Hepatic stellate cell (primary cell): ENCODE measurements at regions not wholly inside any gene's neighbourhood (a gene's known extent, or its start where the extent isn't known, plus 50 kb on each side); places are given as distances from the start of the nearest gene placed in this dataset.
"Not testable (repeated sequence)": the region's sequence is repeated elsewhere in the genome, so short reads cannot be mapped to it uniquely, and the experiment has no call there.

Experiments
- DNase-seq: peaks from one replicate; pipeline ENCODE4 v3.0.0; 2011; ENCODE audit warnings: low spot score

DNA sequence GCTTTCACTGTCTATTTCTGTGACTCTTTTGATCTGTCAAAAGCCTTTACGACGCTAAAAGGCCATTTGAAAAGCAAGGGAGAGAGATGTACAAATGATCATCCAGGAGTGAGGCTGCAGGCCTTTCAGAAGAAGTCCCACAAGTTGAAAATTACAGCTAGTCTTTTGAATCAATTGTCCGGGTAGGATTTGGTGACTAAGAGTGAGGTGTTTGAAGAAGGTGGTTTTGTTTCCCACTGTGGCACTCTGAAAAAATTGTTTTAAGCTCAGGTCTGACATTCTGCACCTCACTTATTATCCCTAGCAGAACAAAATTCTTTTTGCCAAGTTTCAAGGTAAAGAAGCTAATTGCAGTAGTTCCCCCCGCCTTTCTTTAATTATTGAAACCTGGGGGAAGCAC, 50.8 kb upstream of the TMEM108 start:
- no peak for DNase-seq

DNA sequence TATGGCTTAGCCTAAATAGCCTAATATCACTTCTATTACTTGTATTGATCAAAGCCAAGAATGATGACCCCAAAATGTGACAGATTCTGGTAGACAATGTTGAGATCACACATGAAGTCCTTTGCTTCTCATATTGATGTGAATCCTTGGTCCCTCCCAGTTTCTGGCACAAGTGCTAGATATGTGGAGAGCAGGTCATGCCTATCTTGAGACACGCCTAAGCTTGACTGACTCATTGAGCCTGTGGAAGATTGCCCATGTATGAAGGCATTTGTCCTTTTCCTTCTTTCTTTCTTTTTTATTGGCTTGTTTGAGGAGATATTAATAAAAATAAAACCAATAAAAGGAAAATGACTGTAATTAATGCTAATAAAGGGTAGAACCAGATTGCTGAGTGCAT, 54.0 kb upstream of the TMEM108 start:
- no peak for DNase-seq

DNA sequence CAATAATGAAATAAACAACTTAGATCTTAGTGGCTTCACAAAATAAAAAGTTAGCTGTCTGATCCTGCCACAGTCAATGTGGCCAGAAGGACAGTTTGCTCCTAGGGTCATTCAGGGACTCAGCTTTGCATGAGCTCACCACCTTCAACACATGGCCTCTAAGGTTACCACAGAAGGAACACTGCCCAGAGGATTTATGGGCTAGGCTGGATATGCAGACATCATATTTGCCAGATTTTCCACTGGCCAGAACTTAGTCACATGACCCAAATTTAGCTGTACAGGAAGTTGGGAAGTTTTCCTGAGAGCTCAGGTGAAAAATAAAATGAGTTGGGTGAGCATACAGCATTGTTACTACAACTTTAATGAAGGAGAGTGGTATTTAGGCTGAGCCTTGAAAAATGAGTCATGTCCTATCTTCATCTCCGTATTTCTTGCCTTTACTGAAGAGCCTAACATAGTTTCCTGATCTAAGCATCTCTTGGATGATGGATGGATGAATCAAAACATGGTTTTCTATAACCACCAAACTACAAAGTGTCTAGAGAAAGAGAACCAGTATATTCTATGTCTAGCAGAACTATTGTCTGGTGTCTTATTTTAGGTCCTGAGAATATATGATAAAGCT, 54.9 kb upstream of the TMEM108 start:
- DNase-seq = no peak

DNA sequence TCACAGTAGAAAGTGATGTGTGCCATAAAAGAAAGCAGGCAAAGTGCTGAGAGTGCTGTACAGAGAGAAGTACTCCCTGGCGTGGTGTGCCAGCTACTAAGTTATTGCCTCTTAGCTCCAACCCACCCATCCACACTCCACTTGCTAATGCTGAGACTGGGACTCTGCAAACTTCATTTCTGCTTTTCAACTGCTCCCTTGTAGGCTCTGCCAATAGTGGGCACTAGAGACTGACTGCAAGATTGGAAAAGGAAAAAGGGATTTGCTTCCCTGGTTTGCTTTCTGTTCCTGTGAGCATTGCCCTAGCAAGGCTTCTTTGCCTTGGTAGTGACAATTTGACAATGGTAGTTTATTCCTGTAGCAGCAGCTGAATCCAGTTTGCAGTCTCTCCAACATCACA, 56.5 kb upstream of the TMEM108 start:
- DNase-seq = no peak

DNA sequence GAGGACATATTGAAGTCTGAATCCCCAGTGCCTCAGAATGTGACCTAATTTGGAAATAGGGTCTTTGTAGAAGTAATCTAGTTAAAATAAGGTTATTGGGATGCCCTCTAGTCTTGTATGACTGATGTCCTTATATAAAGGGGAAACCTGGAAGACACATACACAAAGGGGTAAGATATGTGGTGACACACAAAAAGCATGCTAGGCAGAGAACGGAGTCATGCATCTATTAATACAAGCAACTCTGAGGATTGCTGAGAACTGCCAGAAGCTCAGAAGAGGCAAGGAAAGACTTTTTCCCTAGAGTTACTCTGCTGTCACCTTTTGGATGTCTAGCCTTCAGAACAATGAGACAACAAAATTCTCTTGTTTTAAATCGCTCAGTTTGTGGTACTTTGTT, 58.1 kb upstream of the TMEM108 start:
- no peak for DNase-seq

DNA sequence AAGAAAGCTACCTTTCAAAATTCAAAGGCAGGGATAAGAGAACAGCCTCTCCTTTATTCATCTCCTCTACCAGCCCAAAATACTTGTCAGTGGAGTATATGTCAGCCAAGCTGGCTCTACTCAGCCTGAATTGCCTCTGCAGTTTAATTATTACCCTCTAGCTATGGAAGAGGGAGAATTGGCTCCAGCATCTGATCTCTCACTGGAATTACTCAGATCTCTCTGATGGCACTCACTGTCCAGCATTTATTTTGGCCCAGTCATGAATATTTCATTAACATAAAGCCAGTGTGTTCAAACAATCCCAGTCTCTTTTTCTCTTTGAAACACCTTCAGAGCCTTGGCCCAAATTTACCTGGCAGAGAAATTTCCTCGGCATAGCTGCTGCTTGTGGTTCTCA, 58.6 kb upstream of the TMEM108 start:
- no peak for DNase-seq

DNA sequence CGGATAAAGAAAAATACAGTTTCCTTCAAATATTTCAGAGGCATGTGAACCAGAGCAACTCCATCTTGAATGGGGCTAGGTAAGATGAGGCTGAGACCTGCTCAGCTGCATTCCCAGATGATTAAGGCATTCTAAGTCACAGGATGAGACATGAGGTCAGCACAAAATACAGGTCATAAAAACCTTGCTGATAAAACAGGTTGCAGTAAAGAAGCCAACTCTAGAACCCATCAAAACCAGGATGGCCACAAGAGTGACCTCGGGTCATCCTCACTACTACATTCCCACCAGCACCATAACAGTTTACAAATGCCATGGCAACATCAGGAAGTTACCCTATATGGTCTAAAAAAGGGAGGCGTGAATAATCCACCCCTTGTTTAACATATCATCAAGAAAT, 59.2 kb upstream of the TMEM108 start:
- DNase-seq = not testable (repeated sequence)

DNA sequence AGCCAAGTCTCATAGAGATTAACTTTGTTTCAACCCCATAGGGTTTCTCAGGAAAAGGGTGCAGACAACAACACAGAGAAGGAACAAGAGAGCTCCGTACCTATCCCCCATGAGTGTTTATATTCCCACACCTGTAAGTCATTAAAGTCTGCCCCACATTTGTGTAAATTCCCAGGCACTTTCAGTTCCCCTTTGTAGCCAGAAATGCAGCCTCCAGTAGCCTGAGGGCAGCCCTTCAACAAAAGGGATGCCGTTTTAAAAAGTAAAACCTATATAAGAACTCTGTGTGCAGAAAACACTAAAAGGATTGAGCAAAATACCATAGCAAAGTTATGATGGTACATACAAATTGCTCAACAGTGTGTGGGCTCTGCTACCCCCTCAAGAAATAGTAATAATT, 59.7 kb upstream of the TMEM108 start:
- DNase-seq = no peak

DNA sequence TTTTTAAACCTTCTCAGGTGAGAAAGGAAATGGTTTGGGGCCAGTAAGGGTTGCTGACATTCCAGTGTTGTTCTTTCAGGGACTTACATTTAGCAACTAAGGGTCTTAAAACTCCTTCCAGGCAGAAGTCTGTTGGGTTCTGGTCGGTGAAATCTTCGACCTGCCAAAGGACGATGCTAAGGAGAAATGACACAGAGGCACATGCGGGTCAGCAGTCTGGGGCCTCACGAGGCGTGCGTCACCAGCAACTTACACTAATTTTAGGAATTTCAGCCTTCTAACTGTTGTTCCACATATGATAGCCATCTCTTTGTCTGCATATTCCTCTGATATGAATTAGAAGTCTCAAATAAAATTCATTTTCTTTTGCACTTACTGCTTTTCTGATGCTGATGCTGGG, 64.1 kb upstream of the TMEM108 start:
- DNase-seq = no peak

DNA sequence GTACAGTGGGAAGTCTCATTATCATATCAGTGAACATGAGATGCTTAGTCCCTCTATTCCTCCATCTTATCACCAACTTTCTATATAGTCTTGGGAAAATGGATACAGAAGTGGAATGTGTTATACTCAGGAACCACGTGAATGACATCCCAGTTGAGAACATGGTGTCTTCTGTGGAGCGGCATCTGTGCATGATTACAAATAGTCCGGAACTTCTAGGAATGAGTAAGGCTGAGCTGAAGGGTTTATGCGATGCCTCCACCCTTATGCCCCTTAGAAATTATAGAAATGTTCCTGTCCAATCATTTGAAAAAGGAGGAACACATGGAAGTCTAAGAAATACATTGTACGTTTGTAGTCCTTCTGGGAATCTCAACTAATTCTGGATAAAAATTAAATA, 64.8 kb upstream of the TMEM108 start:
- DNase-seq = no peak

DNA sequence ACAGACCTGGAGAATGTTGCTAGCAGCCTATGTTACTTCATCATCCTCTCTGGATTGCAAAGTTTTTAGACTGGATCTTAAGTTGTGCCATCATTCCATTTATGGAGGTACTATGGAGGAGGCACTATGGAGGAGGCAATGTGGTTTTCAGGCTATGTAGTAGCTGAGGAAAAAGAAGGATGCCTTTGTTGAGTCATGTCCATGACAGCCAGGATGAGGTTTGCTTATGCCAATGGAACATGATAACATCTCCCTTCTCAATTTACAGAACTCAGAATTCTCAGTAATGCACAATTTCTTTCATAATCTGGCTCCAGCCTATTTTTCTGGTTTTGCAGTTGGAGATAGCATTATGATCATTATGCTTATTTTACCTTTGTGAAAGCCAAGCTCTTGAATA, 65.9 kb upstream of the TMEM108 start:
- no peak for DNase-seq

DNA sequence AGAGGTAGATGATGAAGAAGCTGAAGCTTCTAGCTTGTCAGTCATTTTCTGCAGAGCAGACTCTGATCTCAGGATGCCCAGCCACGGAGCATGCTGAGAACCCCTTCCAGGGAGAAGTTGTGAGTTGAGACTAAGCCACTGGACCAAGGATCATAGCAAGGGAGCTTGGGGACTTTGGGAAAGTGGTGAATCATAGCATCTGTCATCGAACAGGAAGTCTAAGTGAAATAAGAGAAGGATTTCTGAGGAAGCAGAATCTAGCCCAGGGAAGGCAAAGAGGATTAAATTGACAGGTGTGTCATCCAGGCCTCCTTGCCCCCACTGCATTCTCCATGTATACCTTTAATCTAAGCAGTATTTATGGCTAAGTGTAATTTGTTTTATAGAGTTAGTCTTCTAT, 71.8 kb upstream of the TMEM108 start:
- DNase-seq = no peak

DNA sequence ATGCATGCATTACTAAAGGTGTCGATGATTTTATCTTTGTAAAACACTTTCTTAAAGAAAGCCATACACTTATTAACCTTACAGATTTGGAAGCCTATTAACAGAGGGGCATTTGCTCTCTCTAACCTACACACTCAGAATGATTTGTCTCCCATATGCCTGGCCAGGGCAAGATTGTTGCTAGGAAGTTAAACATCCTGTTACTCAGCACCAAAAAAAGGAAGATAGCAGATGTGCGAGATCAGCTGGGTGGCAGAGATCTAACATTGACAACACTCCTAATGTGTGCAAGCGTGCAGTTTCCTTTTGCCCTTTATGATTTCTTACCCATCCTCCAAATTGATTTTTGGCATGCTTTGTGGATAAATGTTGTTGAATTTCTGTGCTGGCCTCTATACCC, 73.9 kb upstream of the TMEM108 start:
- no peak for DNase-seq

DNA sequence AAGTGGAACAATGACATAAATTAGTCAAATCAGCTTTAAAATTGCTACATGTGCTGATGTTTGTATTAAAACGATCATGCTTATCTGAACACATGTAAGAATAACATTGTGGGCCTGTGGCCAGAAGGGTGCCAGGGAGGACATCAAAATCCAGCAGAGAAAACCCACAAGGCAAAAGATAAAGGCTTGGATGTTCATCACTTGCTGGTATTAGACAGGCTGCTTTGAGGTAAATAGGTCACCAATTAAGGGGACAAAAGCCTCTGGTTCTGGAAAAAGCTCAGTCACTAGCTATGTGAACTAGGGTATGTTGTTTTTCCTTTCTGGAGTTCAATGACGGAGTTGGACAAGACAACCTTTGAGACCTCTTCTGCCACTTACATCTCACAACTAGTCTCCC, 74.4 kb upstream of the TMEM108 start:
- DNase-seq = no peak

DNA sequence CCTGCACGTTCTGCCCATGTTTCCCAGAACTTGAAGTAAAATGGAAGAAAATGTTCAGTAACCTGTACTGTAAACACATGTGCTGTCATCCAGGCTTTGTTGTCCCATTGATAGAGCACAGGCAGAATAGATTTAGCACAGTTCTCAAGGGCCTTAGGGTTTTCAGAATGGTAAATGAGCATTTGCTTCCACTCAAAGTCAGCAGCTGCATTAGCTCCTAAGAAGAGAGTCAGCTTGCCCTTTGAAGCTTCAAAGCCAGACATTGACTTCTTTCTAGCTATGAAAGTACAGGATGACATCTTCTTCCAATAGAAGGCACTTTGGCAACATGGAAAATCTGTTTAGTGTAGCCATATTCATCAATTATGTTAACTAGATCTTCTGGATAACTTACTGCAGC, 76.2 kb upstream of the TMEM108 start:
- DNase-seq = no peak

DNA sequence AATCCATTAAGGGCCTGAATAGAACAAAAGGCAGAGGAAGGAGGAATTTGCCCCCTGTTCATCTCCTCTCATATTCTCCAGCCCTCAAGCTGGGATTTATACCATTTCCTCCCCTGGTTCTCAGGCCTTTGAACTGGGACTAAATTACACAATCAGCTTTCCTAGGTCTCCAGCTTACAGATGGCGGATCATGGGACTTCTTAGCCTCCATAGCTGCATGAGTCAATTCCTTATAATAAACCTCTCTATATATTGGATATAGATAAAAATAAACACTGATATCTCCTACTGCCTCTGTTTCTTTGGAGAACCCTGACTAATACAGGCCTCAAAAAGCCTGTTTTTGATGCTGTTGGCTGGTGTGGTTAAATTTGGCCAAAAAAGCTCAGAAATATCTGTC, 84.5 kb upstream of the TMEM108 start:
- DNase-seq = no peak

DNA sequence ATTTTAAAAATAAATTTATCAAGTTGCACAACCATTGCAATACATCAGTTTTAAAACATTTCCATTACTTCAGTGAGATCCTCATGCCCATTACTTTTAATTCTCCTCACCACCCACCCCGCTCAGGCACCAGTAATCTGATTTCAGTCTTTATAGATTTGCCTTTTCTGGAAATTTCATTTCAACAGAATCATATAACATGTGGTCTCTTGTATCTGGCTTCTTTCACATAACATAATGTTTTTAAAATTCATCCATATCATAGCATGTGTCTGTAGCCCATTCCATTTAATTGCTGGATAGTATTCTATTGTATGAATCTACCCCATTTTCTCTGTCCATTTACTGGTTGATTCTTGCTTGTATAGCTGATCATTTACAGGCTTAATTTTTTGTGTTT, 110.3 kb upstream of the TMEM108 start:
- no peak for DNase-seq

DNA sequence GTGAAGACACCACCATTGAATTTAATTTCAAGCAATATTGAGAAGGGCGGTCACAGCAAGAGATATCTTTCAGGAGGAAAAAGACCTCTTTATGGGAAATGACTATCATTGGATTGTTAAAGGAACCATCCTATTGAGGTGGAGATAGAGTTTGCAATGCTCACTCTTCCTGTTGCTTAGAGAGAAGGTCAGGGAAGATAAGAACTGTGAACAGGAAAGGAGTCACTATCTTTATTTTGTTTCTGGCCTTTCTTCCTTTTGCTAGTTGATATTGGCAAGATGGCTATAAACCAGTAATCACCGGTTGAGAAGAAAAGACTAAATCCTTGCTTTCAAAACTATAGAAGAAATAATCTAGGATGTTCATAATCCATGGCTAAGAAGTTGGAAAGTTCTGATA, 112.1 kb upstream of the TMEM108 start:
- DNase-seq = no peak

DNA sequence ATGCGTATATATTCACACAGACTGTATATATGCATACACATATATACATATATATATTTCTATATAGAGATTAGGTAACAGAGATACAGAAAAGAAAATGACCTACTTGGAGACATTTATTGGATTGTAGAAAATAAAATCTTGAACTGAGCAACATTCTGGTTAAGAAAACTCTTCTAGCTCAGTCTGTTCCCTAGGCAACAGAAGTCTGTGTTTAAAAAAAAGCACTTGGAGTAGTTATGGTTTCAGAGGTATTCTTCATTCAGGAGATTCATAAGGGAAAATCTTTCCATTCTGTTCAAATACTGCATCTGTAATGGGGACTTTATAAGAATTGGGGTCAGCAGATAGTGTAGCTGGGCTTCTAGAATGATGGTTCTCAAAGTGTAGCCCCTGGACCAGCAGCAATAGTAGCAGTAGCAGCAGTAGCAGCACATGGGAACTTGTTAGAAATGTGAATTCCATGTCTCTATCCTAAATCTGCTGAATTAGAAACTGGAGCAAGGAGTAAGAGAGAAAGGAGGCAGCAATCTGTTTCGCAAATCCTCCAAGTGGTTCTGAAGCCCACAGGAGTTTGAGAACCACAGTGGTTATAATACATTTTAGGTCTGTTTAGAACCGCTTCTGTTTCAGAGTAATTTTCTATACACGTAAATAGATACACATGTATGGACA, 112.8 kb upstream of the TMEM108 start:
- DNase-seq = no peak

DNA sequence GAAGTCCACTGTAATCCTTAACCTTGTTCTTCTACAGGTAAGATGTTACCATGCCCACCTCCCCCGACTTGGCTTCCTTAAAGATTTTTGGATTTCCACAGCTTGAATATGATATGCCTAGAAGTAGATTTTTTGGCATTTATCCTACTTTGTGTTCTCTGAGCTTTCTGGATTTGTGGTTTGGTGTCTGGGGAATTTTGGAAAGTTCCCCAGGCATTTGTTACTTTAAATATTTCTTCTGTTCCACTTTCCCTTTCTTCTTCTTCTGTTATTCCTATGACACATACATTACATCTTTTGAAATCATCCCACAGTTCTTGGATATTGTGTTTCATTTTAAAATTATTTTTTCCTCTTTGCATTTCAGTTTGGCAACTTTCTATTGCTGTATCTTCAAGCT, 122.1 kb upstream of the TMEM108 start:
- no peak for DNase-seq

DNA sequence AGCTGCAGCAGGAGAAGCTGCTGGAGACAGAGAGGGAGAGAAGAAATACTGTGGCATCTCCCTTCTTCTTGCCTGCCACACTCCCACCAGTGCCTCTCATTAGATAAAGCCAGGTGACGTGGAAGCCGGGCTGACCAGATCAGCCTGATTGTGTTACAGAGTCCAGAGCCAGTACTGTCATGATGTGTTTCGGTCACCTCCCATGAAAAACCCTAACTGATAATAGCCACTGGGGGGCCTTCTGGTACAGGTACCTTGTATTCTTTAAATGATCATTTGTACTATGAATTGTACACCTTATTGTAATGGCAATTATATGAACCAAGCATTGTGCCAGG, 125.8 kb upstream of the TMEM108 start:
- no peak for DNase-seq

DNA sequence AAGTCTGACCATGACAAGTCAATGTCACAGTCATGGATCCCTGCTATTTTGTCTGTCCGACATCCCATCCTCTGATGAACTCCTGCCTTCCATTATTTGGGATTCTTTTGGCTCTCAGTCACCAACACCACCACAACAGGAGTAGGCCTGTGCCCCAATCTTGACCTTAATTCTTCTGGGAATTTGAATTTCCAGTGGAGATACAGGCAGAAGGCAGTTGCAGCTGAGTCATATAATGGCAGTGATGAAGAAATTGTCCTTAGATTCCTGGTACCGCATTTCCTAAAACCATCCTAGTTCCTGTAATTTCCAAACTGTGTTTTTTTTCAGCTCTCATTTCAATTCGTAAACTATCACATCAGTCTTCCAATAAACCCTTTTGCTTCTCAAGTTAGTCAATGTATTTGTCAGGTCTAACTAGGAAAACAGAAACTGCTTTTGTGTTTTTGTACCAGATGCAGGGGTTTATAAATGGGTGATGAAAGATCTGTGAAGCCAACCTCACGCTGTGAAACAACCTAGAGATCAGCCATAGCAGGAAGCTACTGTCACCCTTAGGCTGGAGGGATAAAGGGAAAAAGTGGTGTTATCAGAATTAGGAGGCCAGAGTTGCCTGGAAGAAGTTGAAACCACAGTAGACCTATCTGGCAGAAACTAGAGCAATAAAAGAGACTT, 126.3 kb upstream of the TMEM108 start:
- DNase-seq = peak; percentile 34

DNA sequence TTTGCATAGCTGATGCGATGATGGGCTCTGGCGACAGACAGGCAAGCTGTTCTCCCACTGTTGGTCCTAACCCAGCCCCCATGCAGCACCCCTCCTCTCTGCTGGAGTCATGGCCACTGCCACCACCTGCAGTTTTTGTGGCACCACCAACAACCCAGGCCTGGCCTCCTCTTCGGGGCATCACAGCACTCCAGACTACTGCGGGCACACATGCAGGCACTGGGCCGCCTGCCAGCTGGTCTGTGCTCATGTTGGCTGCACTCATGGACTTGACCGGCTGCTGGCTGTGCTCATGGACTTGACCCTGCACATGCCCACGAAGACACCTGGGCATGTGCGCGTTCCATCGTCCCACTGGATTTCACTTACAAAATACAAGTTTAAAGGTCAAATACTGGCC, 130.9 kb upstream of the TMEM108 start:
- DNase-seq = no peak

DNA sequence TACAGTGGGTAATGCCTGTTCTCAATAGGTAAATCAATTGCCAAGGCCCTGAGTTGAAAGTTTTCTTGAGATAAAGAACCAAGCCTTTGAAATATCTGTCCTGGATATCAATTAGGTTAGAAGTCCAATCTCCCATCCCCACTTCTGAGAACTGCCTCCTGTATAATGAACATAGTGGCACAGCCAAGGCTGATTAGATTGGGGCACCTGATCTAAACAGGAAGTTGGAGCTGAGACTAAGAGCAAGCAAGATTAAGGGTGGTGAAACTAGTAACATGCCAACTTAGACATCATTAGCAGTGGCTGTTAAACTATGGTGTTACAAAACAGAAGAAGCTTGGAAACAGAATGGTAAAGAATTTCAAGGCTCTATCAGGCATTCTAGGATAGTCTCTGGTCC, 137.7 kb upstream of the TMEM108 start:
- no peak for DNase-seq
